ENCODE measurements at regions not wholly inside any gene's neighbourhood (a gene's known extent, or its start where the extent isn't known, plus 50 kb on each side); places are given as distances from the start of the nearest gene placed in this dataset.

- DNase-seq = no peak
Observed at GRCh38 chr4:81860111-81860510, 388.4 kb upstream of the RASGEF1B start.

- no peak for DNase-seq
Observed at GRCh38 chr4:81854406-81854805, 382.7 kb upstream of the RASGEF1B start.

GRCh38 chr4:81852031-81852715 is 380.5 kb upstream of the RASGEF1B start:
- no peak for DNase-seq

- no peak for DNase-seq
Observed at GRCh38 chr4:81850701-81851100, 379.0 kb upstream of the RASGEF1B start.

- no peak for DNase-seq
Observed at GRCh38 chr4:81845761-81846160, 374.1 kb upstream of the RASGEF1B start.

DNA sequence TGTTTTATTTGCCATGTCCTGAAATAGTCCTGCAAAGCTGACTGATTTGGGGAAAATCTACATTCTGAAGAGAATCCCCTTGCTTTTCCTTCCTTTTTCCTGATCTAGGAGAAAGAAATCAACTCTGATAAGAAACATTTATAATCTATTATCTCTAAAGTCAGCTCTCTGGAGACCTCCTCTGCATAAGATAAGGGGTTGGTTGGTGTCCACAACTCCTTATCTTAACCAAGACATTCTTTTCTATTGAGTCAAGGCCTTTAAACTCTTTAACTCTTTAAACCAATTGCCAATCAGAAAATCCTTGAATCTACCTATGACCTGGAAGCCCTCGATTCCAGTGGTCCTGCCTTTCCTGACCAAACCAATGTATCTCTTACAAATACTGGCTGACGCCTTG is 373.6 kb upstream of the RASGEF1B start:
- no peak for DNase-seq

DNA sequence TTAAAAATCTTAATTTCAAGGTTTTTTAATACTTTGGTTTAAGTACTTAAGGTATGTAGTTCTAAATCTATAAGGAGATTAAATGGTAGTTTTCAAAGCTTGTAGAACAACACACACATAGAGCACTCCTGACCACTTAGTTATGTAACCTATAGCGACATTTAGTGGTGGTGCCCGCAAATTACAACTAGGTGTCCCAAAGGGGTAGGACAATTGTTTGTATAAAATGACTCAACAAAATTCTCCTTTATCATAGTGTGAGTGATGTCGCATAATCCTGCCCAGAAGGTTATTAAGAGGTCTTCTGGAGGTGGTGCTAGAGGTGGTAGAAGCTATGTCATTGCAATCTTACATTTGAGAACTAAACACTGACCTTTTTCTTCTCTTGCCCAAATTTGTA is 373.0 kb upstream of the RASGEF1B start:
- peak; percentile 64 for DNase-seq

DNA sequence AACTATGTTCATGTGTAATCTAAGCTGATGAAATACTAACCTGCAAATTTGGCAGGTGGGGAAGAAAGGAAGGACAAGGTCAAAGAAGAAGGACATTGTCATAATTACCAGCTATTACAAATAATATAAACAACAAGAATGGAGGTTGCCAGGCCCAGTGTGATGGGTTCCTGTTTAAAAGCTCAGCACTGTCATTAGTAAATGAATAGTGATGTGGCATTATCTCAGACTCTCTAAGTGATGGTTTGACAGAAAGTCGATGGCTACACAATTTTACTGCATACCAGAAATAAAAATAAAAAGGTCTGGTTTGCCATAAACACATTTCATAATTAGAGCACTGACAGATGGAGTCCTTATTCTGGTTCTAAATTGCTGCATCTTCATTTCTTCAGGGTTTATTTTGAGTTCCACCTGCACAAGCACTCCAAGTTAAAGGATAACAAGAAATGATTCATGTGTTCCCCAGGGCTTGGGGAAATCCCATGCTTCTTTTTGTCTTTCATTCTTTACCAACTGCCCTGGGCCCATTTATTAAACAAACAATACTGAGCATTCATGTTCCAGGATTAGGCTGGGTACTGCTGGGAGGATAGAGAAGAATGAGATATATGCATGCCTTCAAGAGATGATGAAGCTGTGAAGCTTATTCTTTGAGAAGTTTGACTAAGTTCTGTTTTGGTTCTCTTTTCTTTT is 367.8 kb upstream of the RASGEF1B start:
- DNase-seq = no peak

GRCh38 chr4:81838586-81838985 is 366.9 kb upstream of the RASGEF1B start:
- no peak for DNase-seq

DNA sequence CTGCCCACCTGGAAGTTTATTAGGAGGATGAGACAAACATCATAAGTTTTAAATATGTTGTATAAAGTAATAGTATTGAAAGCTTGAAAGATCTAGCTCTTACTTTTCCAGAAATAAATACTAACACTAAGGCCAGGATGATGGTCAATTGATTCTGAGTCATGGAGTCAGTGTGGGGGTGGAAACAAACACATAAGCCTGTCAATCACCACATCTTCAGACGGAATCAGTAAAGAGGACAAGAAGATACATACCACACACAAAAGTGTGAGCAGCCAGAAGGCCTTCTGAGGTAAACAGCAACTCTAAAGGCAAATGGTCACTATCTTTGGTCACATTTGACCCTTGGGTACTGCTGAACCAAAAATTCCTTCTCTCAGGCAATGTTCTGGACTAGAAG is 365.0 kb upstream of the RASGEF1B start:
- no peak for DNase-seq

- no peak for DNase-seq
Observed at GRCh38 chr4:81833576-81833975, 361.9 kb upstream of the RASGEF1B start.

DNA sequence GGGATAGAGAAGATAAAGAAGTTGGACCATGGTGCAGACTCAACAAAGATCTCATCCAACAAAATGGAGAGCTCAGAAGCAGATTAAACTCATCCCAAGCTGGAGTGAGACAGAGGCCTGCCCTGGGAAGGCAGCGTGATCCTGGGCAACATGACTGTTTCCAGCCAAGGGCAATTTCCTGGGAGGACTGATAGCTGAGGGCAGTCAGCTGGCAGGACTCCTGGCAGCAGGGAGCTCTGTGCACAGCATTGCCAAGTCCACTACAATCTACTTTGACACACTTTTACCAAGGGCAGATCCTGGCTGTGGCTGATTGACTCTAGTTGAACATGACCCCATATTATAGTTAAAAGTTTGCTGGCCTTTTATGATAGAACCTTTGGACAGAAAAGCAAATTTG is 357.3 kb upstream of the RASGEF1B start:
- DNase-seq = no peak

GRCh38 chr4:81827577-81828202 is 356.0 kb upstream of the RASGEF1B start:
- no peak for DNase-seq

DNA sequence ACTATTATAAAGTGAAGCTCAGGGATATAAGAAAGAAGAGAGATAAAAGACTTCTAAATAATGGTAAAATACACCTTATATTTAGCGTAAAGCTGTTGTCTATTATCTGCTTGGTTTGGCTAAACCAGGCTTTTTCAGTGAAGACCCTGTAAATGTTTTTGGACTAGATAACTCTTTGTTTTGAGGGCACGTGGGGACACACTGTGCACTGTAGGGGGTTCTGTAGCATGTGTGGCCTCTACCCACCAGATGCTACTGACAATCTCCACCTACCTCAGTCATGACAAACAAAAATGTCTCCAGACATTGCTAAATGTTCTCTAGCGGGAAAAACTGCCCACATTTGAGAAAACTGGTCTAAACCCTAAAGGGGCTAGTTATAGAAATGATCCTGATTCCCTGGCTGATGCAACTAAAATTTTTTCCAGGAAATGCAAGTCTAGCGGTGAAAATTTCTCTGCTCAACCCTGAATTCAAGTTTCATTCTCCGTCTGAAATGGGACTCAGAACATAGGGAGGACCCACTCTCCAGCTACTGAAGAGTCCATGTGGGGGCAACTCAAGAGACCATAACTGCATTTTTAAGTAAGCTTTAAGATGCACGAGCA is 355.2 kb upstream of the RASGEF1B start:
- DNase-seq = no peak

DNA sequence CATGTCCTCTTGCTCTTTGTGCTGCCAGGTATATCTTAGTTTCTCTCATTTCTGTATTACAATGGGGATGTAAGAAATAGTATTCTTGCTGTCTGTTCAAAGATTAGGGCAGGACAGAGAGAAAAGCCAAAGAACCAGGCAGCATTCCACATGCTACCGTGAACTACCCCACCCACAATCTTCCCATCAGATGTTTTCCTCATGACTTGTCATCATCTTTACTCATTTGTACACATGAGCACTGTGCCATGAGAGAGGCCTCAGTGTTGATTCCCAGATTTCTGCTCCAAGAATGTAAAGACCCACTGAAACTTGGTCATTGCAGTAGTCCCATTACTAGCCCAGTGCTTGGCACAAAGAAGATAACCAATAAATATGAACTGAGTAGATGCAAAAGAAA is 354.6 kb upstream of the RASGEF1B start:
- no peak for DNase-seq

GRCh38 chr4:81818385-81818920 is 346.7 kb upstream of the RASGEF1B start:
- DNase-seq = no peak

DNA sequence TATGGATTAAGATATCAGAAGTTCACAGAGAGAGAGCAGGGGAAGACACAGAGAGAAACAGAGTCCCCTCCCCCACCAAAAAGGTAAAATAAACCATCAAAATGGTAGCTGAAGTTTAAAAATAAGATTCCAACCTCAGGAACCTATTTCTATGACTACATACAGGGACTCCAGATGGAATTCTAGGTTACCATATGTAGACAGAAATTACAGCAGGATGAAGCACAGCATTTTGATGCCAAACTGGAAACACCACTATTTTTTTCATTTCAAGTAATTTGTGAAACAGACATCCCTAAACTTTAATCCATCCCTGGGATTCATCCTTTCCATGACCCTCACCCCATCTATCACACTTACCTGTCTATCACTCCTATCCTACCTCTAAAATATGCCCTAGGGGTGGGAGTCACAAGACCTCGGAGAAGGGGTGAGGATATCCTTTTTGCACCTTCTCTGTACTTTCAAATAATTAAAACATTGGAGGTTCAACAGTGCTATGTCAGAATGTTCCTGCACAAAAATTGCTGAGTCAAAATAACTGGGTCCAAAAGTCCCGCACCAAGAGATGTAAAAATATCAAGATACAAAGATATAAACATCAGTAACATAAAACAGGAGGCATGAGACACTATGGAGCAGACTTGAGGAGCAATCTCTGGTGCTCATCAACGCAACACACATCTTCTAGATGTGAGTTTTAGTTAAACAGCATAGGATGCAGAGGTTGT is 344.5 kb upstream of the RASGEF1B start:
- DNase-seq = no peak

DNA sequence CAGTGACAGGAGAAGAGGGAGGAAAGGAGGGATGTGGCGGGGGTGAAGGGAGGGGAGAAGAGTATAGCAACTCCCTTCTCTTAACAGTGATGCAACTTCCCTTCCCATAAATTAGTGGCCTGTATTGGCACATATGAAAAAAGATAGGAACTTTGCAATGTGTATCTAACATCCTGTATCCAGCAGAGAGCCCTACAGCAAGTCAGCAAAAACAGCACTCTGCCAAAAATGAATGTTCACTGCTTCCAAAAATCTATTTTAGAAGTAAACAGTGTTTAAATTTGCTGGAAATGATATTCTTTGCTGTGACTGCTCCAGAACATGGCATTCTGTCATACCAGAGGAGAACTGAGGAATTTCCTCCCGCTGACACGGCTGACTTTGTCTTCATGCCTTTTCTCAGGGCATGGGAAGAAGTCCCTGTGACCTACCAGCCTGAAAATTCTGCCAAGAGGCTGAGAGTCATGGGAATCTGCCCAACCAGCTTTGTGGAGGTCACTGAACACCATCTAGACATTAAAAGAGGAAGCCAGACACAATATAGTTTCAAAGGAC is 343.4 kb upstream of the RASGEF1B start:
- no peak for DNase-seq

DNA sequence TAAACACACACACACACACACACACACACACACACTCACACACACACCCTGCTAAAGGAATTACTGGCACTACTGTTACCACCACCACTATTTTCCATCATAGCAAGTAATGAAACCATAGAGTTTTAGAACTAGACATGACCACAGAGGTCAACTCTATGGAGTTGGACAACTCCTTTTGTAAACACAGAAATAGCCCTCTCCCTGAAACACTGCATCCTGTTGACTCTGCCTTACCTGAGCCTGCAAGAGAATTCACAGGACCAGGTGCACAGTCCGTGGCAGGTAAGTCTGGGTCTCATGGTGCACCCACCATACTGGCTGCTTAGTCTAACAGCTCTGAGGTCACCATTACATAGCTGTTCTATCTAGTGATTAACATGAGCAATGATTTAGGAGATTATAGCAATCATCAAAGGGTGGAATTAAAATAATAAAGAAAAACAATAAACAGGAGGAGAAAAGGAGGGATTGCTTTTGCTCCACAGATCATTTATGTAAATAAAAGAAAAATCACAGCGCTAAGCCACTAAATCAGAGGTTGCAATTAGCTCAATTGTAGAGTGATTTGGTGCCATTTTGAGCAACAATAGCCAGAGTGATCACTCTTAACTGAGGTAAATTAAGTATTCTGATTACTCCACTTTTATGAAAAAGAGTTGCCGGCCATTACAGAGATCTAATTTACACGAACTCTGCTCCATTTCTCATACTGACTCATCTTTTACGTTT is 340.0 kb upstream of the RASGEF1B start:
- DNase-seq = no peak

DNA sequence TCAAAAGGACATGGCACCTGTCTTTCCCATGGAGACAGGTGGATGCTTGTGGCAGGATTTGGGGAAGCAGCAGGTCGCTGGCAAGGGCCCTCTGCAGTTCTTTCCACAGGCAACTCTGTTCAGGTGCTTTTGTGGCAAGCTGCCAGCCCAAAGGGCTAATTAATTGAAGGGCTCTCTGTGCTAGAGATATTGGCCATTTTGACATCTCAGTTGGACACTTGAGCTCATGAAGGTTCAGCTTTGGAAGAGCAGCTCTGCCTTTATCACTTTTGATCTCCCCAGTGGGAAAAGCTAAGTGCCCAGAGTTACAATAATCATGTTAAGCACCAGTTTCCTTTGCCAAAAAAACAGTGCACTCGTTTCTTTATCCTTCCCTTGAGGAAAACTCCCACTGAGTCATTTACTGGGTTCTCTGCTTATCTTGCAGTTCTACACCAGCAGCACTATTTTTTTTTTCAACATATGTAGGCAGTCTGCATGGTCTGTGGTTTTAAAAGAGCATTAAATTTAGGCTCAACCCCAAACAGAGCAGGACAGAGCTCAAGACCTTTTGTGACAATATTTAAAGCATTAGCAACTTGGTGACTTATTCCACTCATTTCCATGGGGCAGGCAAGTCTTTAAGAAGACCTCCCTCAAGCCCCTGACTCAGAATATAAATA is 336.4 kb upstream of the RASGEF1B start:
- DNase-seq = no peak

DNA sequence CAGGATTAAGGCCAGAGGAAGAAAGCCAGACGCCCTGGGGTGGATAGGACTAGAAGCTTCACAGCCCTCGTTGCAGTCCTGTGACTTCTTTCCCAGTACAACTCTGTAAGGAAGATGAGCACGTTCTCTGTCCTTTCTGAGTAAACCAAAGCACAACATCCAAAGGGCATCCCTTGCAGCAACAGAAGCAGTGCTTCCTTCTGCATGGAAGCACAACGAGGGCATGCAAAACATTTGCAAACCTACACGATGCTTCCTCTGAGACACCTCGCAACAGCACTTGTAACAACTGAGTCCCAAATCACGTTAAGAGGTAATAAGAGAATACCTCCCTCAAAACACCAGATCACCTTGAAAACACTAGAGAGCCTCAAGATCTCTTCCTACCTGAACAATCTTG is 335.7 kb upstream of the RASGEF1B start:
- no peak for DNase-seq
